ENCODE measurements at regions not wholly inside any gene's neighbourhood (a gene's known extent, or its start where the extent isn't known, plus 50 kb on each side); places are given as distances from the start of the nearest gene placed in this dataset.
"Not testable (repeated sequence)": the region's sequence is repeated elsewhere in the genome, so short reads cannot be mapped to it uniquely, and the experiment has no call there.

DNA sequence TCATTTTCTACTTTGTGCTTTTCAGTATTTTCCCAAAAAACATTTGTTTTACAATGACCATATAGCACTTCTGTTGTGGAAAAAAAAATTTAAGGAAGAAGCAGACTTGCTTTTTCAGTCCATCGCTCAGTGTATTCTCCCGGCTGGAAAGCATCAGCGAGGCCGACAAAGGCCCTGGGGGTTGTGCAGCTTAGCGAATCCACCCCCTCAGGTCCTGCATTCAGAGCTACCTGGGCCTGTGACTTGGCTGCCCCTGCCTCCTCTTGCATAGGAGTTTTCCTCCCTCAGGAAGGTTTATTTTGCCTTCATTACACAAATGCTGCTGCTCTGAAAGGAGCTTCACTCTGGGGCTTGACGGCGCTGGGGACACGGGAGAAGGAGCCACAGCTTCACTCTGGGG lies 244.4 kb upstream of the MGAT5 start:
- Histone ChIP-seq H2AFZ (ENCODE audit: low read length) (no peak overlapping the region), H3K9me3 (ENCODE audit: low read length) (no peaks in the 10 kb centered on the region), H3K27ac (ENCODE audit: low read depth, low read length, poor library complexity, severe bottlenecking) (no peak overlapping the region), H3K9ac (ENCODE audit: low read length) (no peak overlapping the region), H3F3A (ENCODE audit: insufficient read depth, low read length) (no peaks in the 10 kb centered on the region), H3K4me2 (ENCODE audit: low read length) (no peak overlapping the region), H3K27me3 (ENCODE audit: insufficient read depth, low read length) (no peaks in the 10 kb centered on the region), H3K79me2 (ENCODE audit: insufficient read depth, low read length) (no peaks in the 10 kb centered on the region), H3K36me3 (ENCODE audit: insufficient read depth, low read length) (no peaks in the 10 kb centered on the region), H3K4me3 (ENCODE audit: low read depth, low read length, poor library complexity, severe bottlenecking) (no peak overlapping the region), H3K4me1 (ENCODE audit: insufficient read depth, low read length, severe bottlenecking) (no peaks in the 10 kb centered on the region), H4K20me1 (ENCODE audit: insufficient read depth, low read length) (no peaks in the 10 kb centered on the region), H3K9me2 (ENCODE audit: low read depth, low read length) (no peaks in the 10 kb centered on the region)
- TF ChIP-seq EZH2 (IDR thresholded peaks at IDR 0.05; ENCODE audit: borderline replicate concordance, low read length), result no peak
- TF ChIP-seq, protein P1, sequence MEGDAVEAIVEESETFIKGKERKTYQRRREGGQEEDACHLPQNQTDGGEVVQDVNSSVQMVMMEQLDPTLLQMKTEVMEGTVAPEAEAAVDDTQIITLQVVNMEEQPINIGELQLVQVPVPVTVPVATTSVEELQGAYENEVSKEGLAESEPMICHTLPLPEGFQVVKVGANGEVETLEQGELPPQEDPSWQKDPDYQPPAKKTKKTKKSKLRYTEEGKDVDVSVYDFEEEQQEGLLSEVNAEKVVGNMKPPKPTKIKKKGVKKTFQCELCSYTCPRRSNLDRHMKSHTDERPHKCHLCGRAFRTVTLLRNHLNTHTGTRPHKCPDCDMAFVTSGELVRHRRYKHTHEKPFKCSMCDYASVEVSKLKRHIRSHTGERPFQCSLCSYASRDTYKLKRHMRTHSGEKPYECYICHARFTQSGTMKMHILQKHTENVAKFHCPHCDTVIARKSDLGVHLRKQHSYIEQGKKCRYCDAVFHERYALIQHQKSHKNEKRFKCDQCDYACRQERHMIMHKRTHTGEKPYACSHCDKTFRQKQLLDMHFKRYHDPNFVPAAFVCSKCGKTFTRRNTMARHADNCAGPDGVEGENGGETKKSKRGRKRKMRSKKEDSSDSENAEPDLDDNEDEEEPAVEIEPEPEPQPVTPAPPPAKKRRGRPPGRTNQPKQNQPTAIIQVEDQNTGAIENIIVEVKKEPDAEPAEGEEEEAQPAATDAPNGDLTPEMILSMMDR (IDR thresholded peaks at IDR 0.05; ENCODE audit: low read length), result no peak

DNA sequence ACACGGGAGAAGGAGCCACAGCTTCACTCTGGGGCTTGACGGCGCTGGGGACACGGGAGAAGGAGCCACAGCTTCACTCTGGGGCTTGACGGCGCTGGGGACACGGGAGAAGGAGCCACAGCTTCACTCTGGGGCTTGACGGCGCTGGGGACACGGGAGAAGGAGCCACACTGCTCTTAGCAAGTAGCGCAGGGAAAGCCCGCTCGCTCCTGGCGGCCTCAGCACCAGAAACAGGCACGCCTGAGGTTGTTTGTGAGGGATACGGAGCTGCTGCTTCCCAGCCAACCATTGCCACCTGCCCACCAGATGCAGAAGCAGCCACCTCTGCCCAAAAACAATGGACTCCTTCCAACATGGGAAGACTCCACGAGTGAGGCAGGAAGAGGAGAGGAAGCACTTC lies 244.0 kb upstream of the MGAT5 start:
- not testable (repeated sequence) for H3K9ac ChIP-seq (ENCODE audit: low read length); H3K4me1 ChIP-seq (ENCODE audit: insufficient read depth, low read length, severe bottlenecking); H4K20me1 ChIP-seq (ENCODE audit: insufficient read depth, low read length); H3K79me2 ChIP-seq (ENCODE audit: insufficient read depth, low read length); H2AFZ ChIP-seq (ENCODE audit: low read length); H3K4me3 ChIP-seq (ENCODE audit: low read depth, low read length, poor library complexity, severe bottlenecking); H3K36me3 ChIP-seq (ENCODE audit: insufficient read depth, low read length); H3K27ac ChIP-seq (ENCODE audit: low read depth, low read length, poor library complexity, severe bottlenecking); H3K27me3 ChIP-seq (ENCODE audit: insufficient read depth, low read length); H3F3A ChIP-seq (ENCODE audit: insufficient read depth, low read length); H3K9me3 ChIP-seq (ENCODE audit: low read length); H3K4me2 ChIP-seq (ENCODE audit: low read length); H3K9me2 ChIP-seq (ENCODE audit: low read depth, low read length)

DNA sequence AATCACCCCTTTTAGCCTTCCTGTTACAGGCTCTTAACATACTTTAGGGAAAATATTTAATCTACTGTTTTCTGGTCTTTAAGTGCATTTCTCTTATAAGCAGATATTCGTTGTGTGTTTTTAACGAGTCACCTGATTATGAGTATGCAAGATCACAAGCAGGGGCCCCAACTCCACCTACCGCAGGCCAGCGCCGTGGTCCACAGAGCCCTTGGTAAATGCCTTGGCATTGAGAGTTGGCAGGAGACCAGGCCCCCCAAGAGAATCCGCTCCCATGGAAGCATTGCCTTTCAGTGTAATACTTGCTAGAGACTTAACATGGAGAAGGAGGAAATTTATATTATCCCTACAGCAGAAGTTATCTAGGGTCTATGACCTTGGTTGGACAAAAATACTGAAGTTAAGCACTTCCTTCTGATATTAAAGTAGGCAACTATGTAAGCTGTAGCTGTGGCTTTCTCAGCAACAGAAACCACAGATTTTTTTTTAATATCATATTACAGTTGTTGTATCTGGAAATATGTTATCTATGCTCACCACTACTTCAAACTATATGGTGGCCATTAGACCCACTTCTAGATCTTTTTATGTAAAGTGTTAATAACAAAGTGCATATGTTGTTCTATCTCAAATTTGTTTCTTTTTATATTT lies 241.8 kb upstream of the MGAT5 start:
- H3K27ac ChIP-seq (ENCODE audit: low read depth, low read length, poor library complexity, severe bottlenecking), result no peak overlapping the region
- TF ChIP-seq, protein P1 (IDR thresholded peaks at IDR 0.05; ENCODE audit: low read length), result no peak
- TF ChIP-seq EZH2 (IDR thresholded peaks at IDR 0.05; ENCODE audit: borderline replicate concordance, low read length), result no peak

More for the DNA sequence above, 241.8 kb upstream of the MGAT5 start:
- Histone ChIP-seq H2AFZ (ENCODE audit: low read length) (no peak overlapping the region), H3K4me3 (ENCODE audit: low read depth, low read length, poor library complexity, severe bottlenecking) (no peak overlapping the region), H3K9ac (ENCODE audit: low read length) (no peak overlapping the region), H3K9me2 (ENCODE audit: low read depth, low read length) (no peaks in the 10 kb centered on the region), H4K20me1 (ENCODE audit: insufficient read depth, low read length) (no peaks in the 10 kb centered on the region), H3F3A (ENCODE audit: insufficient read depth, low read length) (no peaks in the 10 kb centered on the region), H3K27me3 (ENCODE audit: insufficient read depth, low read length) (no peaks in the 10 kb centered on the region), H3K9me3 (ENCODE audit: low read length) (no peaks in the 10 kb centered on the region), H3K79me2 (ENCODE audit: insufficient read depth, low read length) (no peaks in the 10 kb centered on the region), H3K36me3 (ENCODE audit: insufficient read depth, low read length) (no peaks in the 10 kb centered on the region), H3K4me2 (ENCODE audit: low read length) (no peak overlapping the region), H3K4me1 (ENCODE audit: insufficient read depth, low read length, severe bottlenecking) (no peaks in the 10 kb centered on the region)
